B cell (primary cell): ENCODE measurements at regions not wholly inside any gene's neighbourhood (a gene's known extent, or its start where the extent isn't known, plus 50 kb on each side); places are given as distances from the start of the nearest gene placed in this dataset.
"Not testable (repeated sequence)": the region's sequence is repeated elsewhere in the genome, so short reads cannot be mapped to it uniquely, and the experiment has no call there.

ENCODE experiments used
- ATAC-seq: fragments of 200-7000 bp; cut with Tn5 transposase; one replicate; pipeline ENCODE4 v1.10.0; 2021; ENCODE audit warnings: low read depth, mild to moderate bottlenecking, moderate number of reproducible peaks, moderate library complexity
- CTCF ChIA-PET: fragments of 350-600 bp; sonication (Branson Sonifier 250); formaldehyde crosslinking; loops from one replicate; lab custom pipeline; 2021; ENCODE audit warnings: antibody characterized with exemption, inconsistent platforms; lab: Charles Lee
- POLR2A ChIA-PET: fragments of 350-600 bp; sonication (Branson Sonifier 250); formaldehyde crosslinking; loops from one replicate; lab custom pipeline; 2021; ENCODE audit warnings: antibody characterized with exemption; lab: Charles Lee
- DNase-seq: peaks from one replicate; pipeline ENCODE4 v3.0.0; 2013
- H2AFZ ChIP-seq: 2 replicates; pipeline ENCODE4 v1.6.1; 2012; ENCODE audit warnings: mild to moderate bottlenecking, low read depth, low read length; ENCODE audit not compliant: insufficient read depth, poor library complexity, severe bottlenecking
- H3K27ac ChIP-seq, 2 donors: 1 replicate in 1 of 2; 2 replicates in 1 of 2; pipeline ENCODE4 v1.5.1; 2012 to 2013; ENCODE audit warnings: low read length in 2 of 2, mild to moderate bottlenecking in 2 of 2, moderate library complexity in 1 of 2
- H3K27me3 ChIP-seq, 4 experiments: fragments of 200-600 bp in 1 of 4; sonication (generic) in 1 of 4; replicated peaks in 1 of 4; 1 replicate in 2 of 4; 2 replicates in 2 of 4; pipeline versions ENCODE4 v1.6.1 to v1.7.0; 2013 to 2016; ENCODE audit warnings: low read length in 3 of 4, mild to moderate bottlenecking in 2 of 4, mixed read lengths in 1 of 4, moderate library complexity in 1 of 4; ENCODE audit not compliant: insufficient read depth in 4 of 4, control insufficient read depth in 3 of 4; ENCODE audit errors: control extremely low read depth in 1 of 4
- H3K36me3 ChIP-seq, 2 experiments: replicated peaks in 1 of 2; 1 replicate in 1 of 2; 2 replicates in 1 of 2; pipeline versions ENCODE4 v1.6.1 to v1.7.1; 2013; ENCODE audit warnings: low read length in 1 of 2; ENCODE audit not compliant: insufficient read depth in 2 of 2, control insufficient read depth in 1 of 2; ENCODE audit errors: control extremely low read depth in 1 of 2, extremely low read depth in 1 of 2
- H3K4me1 ChIP-seq, 2 donors: fragments of 200-600 bp in 1 of 2; sonication (generic) in 1 of 2; 1 replicate in 1 of 2; 2 replicates in 1 of 2; pipeline versions ENCODE4 v1.5.1 to v1.6.1; 2013 to 2017; ENCODE audit warnings: low read length in 2 of 2; ENCODE audit not compliant: control insufficient read depth in 2 of 2, insufficient read depth in 2 of 2
- H3K4me2 ChIP-seq: replicated peaks from 2 replicates; pipeline ENCODE3; 2012; ENCODE audit warnings: mild to moderate bottlenecking, low read depth, low read length; ENCODE audit not compliant: poor library complexity, severe bottlenecking
- H3K4me3 ChIP-seq, 5 experiments: fragments of 200-600 bp in 1 of 5; sonication (generic) in 1 of 5; 1 replicate in 3 of 5; 2 replicates in 2 of 5; pipeline versions ENCODE4 v1.5.1 to v1.7.0; 2011 to 2016; ENCODE audit warnings: low read length in 4 of 5, mild to moderate bottlenecking in 4 of 5, low read depth in 2 of 5, control low read depth in 1 of 5, moderate library complexity in 1 of 5; ENCODE audit not compliant: insufficient read depth in 1 of 5; ENCODE audit errors: control extremely low read depth in 1 of 5, extremely low read depth in 1 of 5
- H3K79me2 ChIP-seq: fragments of 200-600 bp; sonication (generic); one replicate; pipeline ENCODE4 v1.6.0; 2016; ENCODE audit warnings: low read length; ENCODE audit not compliant: control insufficient read depth, insufficient read depth
- H3K9ac ChIP-seq: fragments of 200-600 bp; sonication (generic); 2 replicates; pipeline ENCODE4 v1.6.1; 2017; ENCODE audit warnings: mild to moderate bottlenecking, low read length, moderate library complexity
- H3K9me3 ChIP-seq, 3 donors: one replicate each; pipeline versions ENCODE4 v1.6.1 to v1.7.1; 2013; ENCODE audit warnings: low read length in 2 of 3; ENCODE audit not compliant: control insufficient read depth in 2 of 3, insufficient read depth in 1 of 3; ENCODE audit errors: control extremely low read depth in 1 of 3
- H4K20me1 ChIP-seq: 2 replicates; pipeline ENCODE4 v1.6.0; 2012; ENCODE audit warnings: mild to moderate bottlenecking, low read length; ENCODE audit not compliant: insufficient read depth, control insufficient read depth, poor library complexity, severe bottlenecking
- H3K27ac Mint-ChIP-seq: one replicate; pipeline ENCODE4 v1.8.0; 2021; ENCODE audit warnings: mixed read lengths
- H3K27me3 Mint-ChIP-seq: one replicate; pipeline ENCODE4 v1.8.0; 2021; ENCODE audit warnings: mixed read lengths
- H3K4me1 Mint-ChIP-seq: one replicate; pipeline ENCODE4 v1.8.0; 2021; ENCODE audit warnings: mixed read lengths
- H3K4me3 Mint-ChIP-seq: one replicate; pipeline ENCODE4 v1.8.0; 2021; ENCODE audit warnings: mixed read lengths
- H3K9me3 Mint-ChIP-seq: one replicate; pipeline ENCODE4 v1.8.0; 2022; ENCODE audit warnings: mixed read lengths; ENCODE audit not compliant: insufficient read depth
- EZH2 ChIP-seq: IDR thresholded peaks from 2 replicates; pipeline ENCODE4 v1.6.1; 2012; ENCODE audit warnings: borderline replicate concordance, low read depth, mild to moderate bottlenecking, moderate library complexity, low read length; ENCODE audit not compliant: insufficient read depth, poor library complexity, severe bottlenecking
- WGBS: methylation state at CpG from one replicate; pipeline ENCODE4 v1.1.5; 2013; ENCODE audit warnings: missing lambda C conversion rate; ENCODE audit not compliant: insufficient coverage; 5-methylcytosine and 5-hydroxymethylcytosine counted together
- intact Hi-C: fragments of 100-400 bp; cut with micrococcal nuclease; formaldehyde crosslinking; loops from one replicate; pipeline ENCODE4 v1.10.0; 2022
- TF ChIP-seq, protein P1 (sequence below): fragments of 200-600 bp; IDR thresholded peaks from one replicate; pipeline ENCODE4 v1.8.0; 2022; ENCODE audit warnings: antibody characterized with exemption, mild to moderate bottlenecking

DNA sequence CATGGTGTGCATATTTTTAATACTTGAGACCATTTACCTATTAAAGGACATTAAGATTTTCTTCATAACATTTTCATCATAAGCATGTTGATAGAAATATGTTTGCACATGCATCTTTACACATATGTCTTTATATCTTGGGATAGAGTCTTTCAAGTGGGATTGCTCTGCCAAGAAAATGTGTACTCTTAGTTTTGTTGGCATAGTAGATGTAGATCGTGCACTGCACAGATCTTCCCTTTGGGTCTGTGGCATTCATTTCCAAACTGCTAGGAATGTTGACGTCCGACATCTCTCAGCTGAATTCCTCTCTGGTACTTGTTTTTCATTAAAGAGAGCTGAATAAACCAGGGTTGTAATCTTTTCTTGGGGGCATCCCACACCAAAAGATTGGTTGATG lies 183.2 kb upstream of the RPRM start:
- no peaks in the 10 kb centered on the region for H3K4me1 ChIP-seq
- no peak overlapping the region for H3K9ac ChIP-seq
- no peak overlapping the region for H3K27ac ChIP-seq
- intact Hi-C loops, result no loop called here
- H3K9me3 Mint-ChIP-seq, result peaks cover 5% of the 10 kb centered on the region
- no peak overlapping the region for H3K4me3 ChIP-seq
- WGBS, result 80% methylated on average over 1 of the region's 3 CpGs
- no peak for ATAC-seq
- peaks cover 0 to 8% (median 0%) of the 10 kb centered on the region in 3 donors for H3K9me3 ChIP-seq
- no peaks in the 10 kb centered on the region for H3K27me3 ChIP-seq
- no peaks in the 10 kb centered on the region for H3K79me2 ChIP-seq
- ChIA-PET POLR2A (no interaction called here), CTCF (no interaction called here)
- no peak overlapping the region for H3K4me2 ChIP-seq
- no peaks in the 10 kb centered on the region for H4K20me1 ChIP-seq
- no peak overlapping the region for H3K27ac Mint-ChIP-seq
- H3K4me3 Mint-ChIP-seq, result no peak overlapping the region
- H3K27me3 Mint-ChIP-seq, result no peaks in the 10 kb centered on the region
- no peak for DNase-seq
- no peak overlapping the region for H2AFZ ChIP-seq
- TF ChIP-seq, protein P1, sequence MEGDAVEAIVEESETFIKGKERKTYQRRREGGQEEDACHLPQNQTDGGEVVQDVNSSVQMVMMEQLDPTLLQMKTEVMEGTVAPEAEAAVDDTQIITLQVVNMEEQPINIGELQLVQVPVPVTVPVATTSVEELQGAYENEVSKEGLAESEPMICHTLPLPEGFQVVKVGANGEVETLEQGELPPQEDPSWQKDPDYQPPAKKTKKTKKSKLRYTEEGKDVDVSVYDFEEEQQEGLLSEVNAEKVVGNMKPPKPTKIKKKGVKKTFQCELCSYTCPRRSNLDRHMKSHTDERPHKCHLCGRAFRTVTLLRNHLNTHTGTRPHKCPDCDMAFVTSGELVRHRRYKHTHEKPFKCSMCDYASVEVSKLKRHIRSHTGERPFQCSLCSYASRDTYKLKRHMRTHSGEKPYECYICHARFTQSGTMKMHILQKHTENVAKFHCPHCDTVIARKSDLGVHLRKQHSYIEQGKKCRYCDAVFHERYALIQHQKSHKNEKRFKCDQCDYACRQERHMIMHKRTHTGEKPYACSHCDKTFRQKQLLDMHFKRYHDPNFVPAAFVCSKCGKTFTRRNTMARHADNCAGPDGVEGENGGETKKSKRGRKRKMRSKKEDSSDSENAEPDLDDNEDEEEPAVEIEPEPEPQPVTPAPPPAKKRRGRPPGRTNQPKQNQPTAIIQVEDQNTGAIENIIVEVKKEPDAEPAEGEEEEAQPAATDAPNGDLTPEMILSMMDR, result no peak
- TF ChIP-seq EZH2, result no peak
- H3K36me3 ChIP-seq, result no peaks in the 10 kb centered on the region
- H3K4me1 Mint-ChIP-seq, result no peaks in the 10 kb centered on the region

DNA sequence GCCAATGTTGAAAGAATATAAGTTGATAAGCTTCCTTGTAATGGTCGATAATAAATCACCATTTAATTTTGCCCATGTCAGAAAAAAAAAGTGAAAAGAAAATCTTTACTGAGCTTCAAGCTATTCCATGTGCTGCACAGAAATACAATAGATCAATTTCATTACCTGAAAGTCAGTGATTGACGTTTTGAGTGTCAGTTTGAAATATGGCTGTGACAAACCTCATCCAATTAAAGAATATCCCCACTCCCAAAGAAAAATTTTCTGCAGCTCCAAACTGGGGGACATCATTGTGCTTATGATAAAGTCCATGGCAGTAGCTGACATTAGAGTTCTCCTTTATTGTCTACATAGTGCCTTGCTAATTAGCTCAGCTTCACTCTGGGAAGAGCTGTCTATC lies 184.8 kb upstream of the RPRM start:
- H3K4me1 Mint-ChIP-seq, result no peaks in the 10 kb centered on the region
- H3K9me3 Mint-ChIP-seq, result peaks cover 5% of the 10 kb centered on the region
- H3K27me3 Mint-ChIP-seq, result no peaks in the 10 kb centered on the region
- DNase-seq (no peak), ATAC-seq (no peak)
- Histone ChIP-seq H3K27ac (no peak overlapping the region), H4K20me1 (no peaks in the 10 kb centered on the region), H3K9me3 (peaks cover 0 to 8% (median 0%) of the 10 kb centered on the region in 3 donors), H3K4me3 (no peak overlapping the region), H3K9ac (no peak overlapping the region), H3K27me3 (no peaks in the 10 kb centered on the region), H3K4me1 (no peaks in the 10 kb centered on the region), H3K4me2 (no peak overlapping the region), H2AFZ (no peak overlapping the region), H3K36me3 (no peaks in the 10 kb centered on the region), H3K79me2 (no peaks in the 10 kb centered on the region)
- TF ChIP-seq EZH2, result no peak
- TF ChIP-seq, protein P1, result no peak
- H3K4me3 Mint-ChIP-seq, result no peak overlapping the region
- intact Hi-C loops, result no loop called here
- ChIA-PET POLR2A (no interaction called here), CTCF (no interaction called here)
- H3K27ac Mint-ChIP-seq, result no peak overlapping the region
- no CpG with 5 or more reads among the region's 2 CpGs for WGBS

DNA sequence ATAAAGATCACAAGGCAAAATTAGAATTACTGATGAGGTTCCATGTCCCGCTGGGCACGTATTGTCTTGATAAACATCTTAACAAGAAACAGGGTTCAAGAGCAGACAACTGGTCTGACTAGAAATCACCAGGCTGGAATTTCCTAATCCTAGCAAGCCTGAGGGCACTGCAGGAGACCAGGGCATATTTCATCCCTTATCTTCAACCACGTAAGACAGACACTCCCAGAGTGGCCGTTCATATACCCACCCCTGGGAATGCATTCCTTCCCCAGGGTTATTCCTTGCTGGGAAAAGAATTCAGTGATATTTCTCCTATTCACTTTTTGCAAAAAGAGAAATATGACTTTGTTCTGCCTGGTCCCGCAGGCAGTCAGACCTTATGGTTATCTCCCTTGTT lies 185.4 kb upstream of the RPRM start:
- POLR2A ChIA-PET, H3K4me3 Mint-ChIP-seq, H3K27ac Mint-ChIP-seq, H3K4me2 ChIP-seq, H2AFZ ChIP-seq, H3K79me2 ChIP-seq, ATAC-seq, DNase-seq, H3K27me3 Mint-ChIP-seq, intact Hi-C loops, H3K4me1 Mint-ChIP-seq, H4K20me1 ChIP-seq, H3K27ac ChIP-seq, H3K36me3 ChIP-seq, H3K9me3 Mint-ChIP-seq, H3K9me3 ChIP-seq, H3K4me1 ChIP-seq, CTCF ChIA-PET, H3K9ac ChIP-seq, H3K4me3 ChIP-seq, H3K27me3 ChIP-seq: not testable (repeated sequence)
- 81% methylated on average over 4 of the region's 5 CpGs for WGBS
